SK-N-SH (cell line): ENCODE measurements at regions not wholly inside any gene's neighbourhood (a gene's known extent, or its start where the extent isn't known, plus 50 kb on each side); places are given as distances from the start of the nearest gene placed in this dataset.

ENCODE experiments used
- CTCF ChIA-PET: fragments of 300-600, 350-600 bp; formaldehyde crosslinking; extraction: SDS; loops from one replicate; lab custom pipeline; 2021; lab: Yijun Ruan, JAX
- POLR2A ChIA-PET: fragments of 350-600 bp; sonication (Branson Sonifier 250); formaldehyde crosslinking; extraction: SDS; loops from one replicate; lab custom pipeline; 2020; ENCODE audit warnings: antibody characterized with exemption, inconsistent platforms; lab: Yijun Ruan, JAX
- DNase-seq: peaks from one replicate; pipeline ENCODE4 v3.0.0; 2012
- H2AFZ ChIP-seq: fragments of 200-600 bp; sonication (generic); 2 replicates; pipeline ENCODE4 v1.8.1; 2016; ENCODE audit warnings: antibody characterized with exemption, mild to moderate bottlenecking, low read depth
- H3F3A ChIP-seq: fragments of 200-600 bp; sonication (generic); replicated peaks from 2 replicates; pipeline ENCODE3; 2016; ENCODE audit warnings: antibody characterized with exemption, mild to moderate bottlenecking; ENCODE audit not compliant: insufficient read depth
- H3K27ac ChIP-seq, 2 experiments: fragments of 200-500 bp in 1 of 2; fragments of 200-600 bp in 1 of 2; sonication (Bioruptor generic) in 1 of 2; sonication (generic), shearing (Covaris generic) in 1 of 2; 2 replicates each; pipeline versions ENCODE4 v1.5.1 to v1.6.1; 2014 to 2016; ENCODE audit warnings: low read depth in 2 of 2, inconsistent platforms in 1 of 2, low read length in 1 of 2, mild to moderate bottlenecking in 1 of 2, mixed read lengths in 1 of 2
- H3K27me3 ChIP-seq: fragments of 200-600 bp; sonication (generic), shearing (Covaris generic); 2 replicates; pipeline ENCODE4 v1.6.1; 2016; ENCODE audit warnings: mixed run types; ENCODE audit not compliant: insufficient read depth
- H3K36me3 ChIP-seq, 2 experiments: fragments of 200-500 bp in 1 of 2; fragments of 200-600 bp in 1 of 2; sonication (Bioruptor generic) in 1 of 2; sonication (generic) in 1 of 2; replicated peaks in 1 of 2; 2 replicates each; pipeline versions ENCODE3 to v1.5.1; 2014 to 2016; ENCODE audit warnings: low read length in 1 of 2, mild to moderate bottlenecking in 1 of 2; ENCODE audit not compliant: insufficient read depth in 2 of 2, control insufficient read depth in 1 of 2
- H3K4me1 ChIP-seq, 2 experiments: fragments of 200-500 bp in 1 of 2; fragments of 200-600 bp in 1 of 2; sonication (Bioruptor generic) in 1 of 2; sonication (generic), shearing (Covaris generic) in 1 of 2; 2 replicates each; pipeline versions ENCODE4 v1.5.1 to v1.6.1; 2014 to 2016; ENCODE audit warnings: low read depth in 1 of 2, low read length in 1 of 2, mixed run types in 1 of 2; ENCODE audit not compliant: insufficient read depth in 2 of 2, control insufficient read depth in 1 of 2
- H3K4me2 ChIP-seq: fragments of 200-600 bp; sonication (generic), shearing (Covaris generic); 2 replicates; pipeline ENCODE4 v1.6.1; 2017; ENCODE audit warnings: mixed run types
- H3K4me3 ChIP-seq, 2 experiments: fragments of 200-500 bp in 1 of 2; fragments of 200-600 bp in 1 of 2; sonication (Bioruptor generic) in 1 of 2; sonication (generic), shearing (Covaris generic) in 1 of 2; 2 replicates each; pipeline versions ENCODE4 v1.5.1 to v1.8.1; 2014 to 2016; ENCODE audit warnings: low read depth in 2 of 2, inconsistent platforms in 1 of 2, low read length in 1 of 2, mild to moderate bottlenecking in 1 of 2, mixed read lengths in 1 of 2, moderate library complexity in 1 of 2
- H3K79me2 ChIP-seq: fragments of 200-600 bp; sonication (generic); 2 replicates; pipeline ENCODE4 v1.8.1; 2017; ENCODE audit warnings: mild to moderate bottlenecking; ENCODE audit not compliant: insufficient read depth
- H3K9ac ChIP-seq: fragments of 200-600 bp; sonication (generic); 2 replicates; pipeline ENCODE4 v1.6.1; 2017; ENCODE audit warnings: mixed run types
- H3K9me2 ChIP-seq: fragments of 200-600 bp; sonication (generic); 2 replicates; pipeline ENCODE4 v1.6.1; 2017; ENCODE audit warnings: mixed run types
- H3K9me3 ChIP-seq: fragments of 200-600 bp; sonication (generic); 2 replicates; pipeline ENCODE4 v1.6.1; 2017; ENCODE audit warnings: mixed run types, mild to moderate bottlenecking, moderate library complexity
- H4K20me1 ChIP-seq: fragments of 200-600 bp; sonication (generic); 2 replicates; pipeline ENCODE4 v1.6.1; 2017; ENCODE audit warnings: mild to moderate bottlenecking, mixed run types; ENCODE audit not compliant: insufficient read depth
- CTCF ChIP-seq: fragments of 200-600 bp; sonication (generic); IDR thresholded peaks from 2 replicates; pipeline ENCODE4 v1.6.1; 2017; ENCODE audit warnings: antibody characterized with exemption, mild to moderate bottlenecking, moderate library complexity
- FOXJ3 ChIP-seq: sonication (generic); formaldehyde crosslinking; IDR thresholded peaks from 2 replicates; pipeline ENCODE4 v1.5.1; 2020; ENCODE audit warnings: mild to moderate bottlenecking, missing genetic modification reagents
- FOXM1 ChIP-seq: IDR thresholded peaks from 2 replicates; pipeline ENCODE4 v1.4.0; 2012; ENCODE audit warnings: low read depth, mild to moderate bottlenecking
- GATA2 ChIP-seq: sonication (generic); formaldehyde crosslinking; IDR thresholded peaks from 2 replicates; pipeline ENCODE4 v1.5.0; 2020; ENCODE audit warnings: mild to moderate bottlenecking, missing genetic modification reagents
- IRF3 ChIP-seq: fragments of 150-350 bp; IDR thresholded peaks from 2 replicates; pipeline ENCODE4 v1.6.1; 2016; ENCODE audit warnings: mild to moderate bottlenecking, low read depth, low read length
- JUND ChIP-seq: IDR thresholded peaks from 2 replicates; pipeline ENCODE4 v1.4.0; 2012
- MAX ChIP-seq: IDR thresholded peaks from 2 replicates; pipeline ENCODE4 v1.4.0; 2012; ENCODE audit warnings: low read depth
- MXI1 ChIP-seq: IDR thresholded peaks from 2 replicates; pipeline ENCODE4 v1.6.1; 2012; ENCODE audit warnings: mild to moderate bottlenecking, low read depth, low read length, improper control_type of control experiment
- NFIC ChIP-seq: IDR thresholded peaks from 2 replicates; pipeline ENCODE4 v1.4.0; 2012; ENCODE audit warnings: borderline replicate concordance
- PBX3 ChIP-seq: IDR thresholded peaks from 2 replicates; pipeline ENCODE4; 2012
- POLR2AphosphoS5 ChIP-seq: IDR thresholded peaks from 2 replicates; pipeline ENCODE4 v1.6.1; 2012; ENCODE audit warnings: low read depth, low read length
- RAD21 ChIP-seq: IDR thresholded peaks from 2 replicates; pipeline ENCODE4 v1.6.1; 2012; ENCODE audit warnings: mild to moderate bottlenecking, low read length
- RCOR1 ChIP-seq: fragments of 150-350 bp; IDR thresholded peaks from 2 replicates; pipeline ENCODE4 v1.6.1; 2017; ENCODE audit warnings: antibody characterized with exemption, low read length
- TAF1 ChIP-seq: IDR thresholded peaks from 2 replicates; pipeline ENCODE4 v1.6.1; 2012; ENCODE audit warnings: low read depth, mild to moderate bottlenecking, low read length, moderate library complexity, borderline replicate concordance
- TCF12 ChIP-seq: IDR thresholded peaks from 2 replicates; pipeline ENCODE4 v1.4.0; 2012
- TEAD4 ChIP-seq: IDR thresholded peaks from 2 replicates; pipeline ENCODE4 v1.4.0; 2012; ENCODE audit warnings: mild to moderate bottlenecking, borderline replicate concordance; ENCODE audit not compliant: insufficient read depth
- USF1 ChIP-seq: IDR thresholded peaks from 2 replicates; pipeline ENCODE4 v1.4.0; 2012; ENCODE audit warnings: low read depth, borderline replicate concordance
- USF2 ChIP-seq: fragments of 150-350 bp; IDR thresholded peaks from 2 replicates; pipeline ENCODE4 v1.6.1; 2017; ENCODE audit warnings: antibody characterized with exemption, low read length, low read depth, borderline replicate concordance
- WGBS: methylation state at CpG from one replicate; pipeline ENCODE4 v1.1.6; 2017; ENCODE audit warnings: low lambda C conversion rate; 5-methylcytosine and 5-hydroxymethylcytosine counted together

GRCh38 chr6:131390322-131390721 lies 182.7 kb upstream of the ARG1 start:
- no peaks in the 10 kb centered on the region for H3K79me2 ChIP-seq
- H3K36me3 ChIP-seq = no peaks in the 10 kb centered on the region
- no peaks in the 10 kb centered on the region for H4K20me1 ChIP-seq
- no peak overlapping the region for H2AFZ ChIP-seq
- no peak for DNase-seq
- POLR2A ChIA-PET = no interaction called here
- H3F3A ChIP-seq = no peaks in the 10 kb centered on the region
- H3K9me2 ChIP-seq = no peaks in the 10 kb centered on the region
- 27% methylated on average over 5 of the region's 5 CpGs for WGBS
- H3K4me1 ChIP-seq = peaks cover 0 to 17% of the 10 kb centered on the region in 2 experiments; a peak in 1 of 4 replicates
- no peak overlapping the region for H3K4me2 ChIP-seq
- H3K27ac ChIP-seq = no peak overlapping the region
- no peaks in the 10 kb centered on the region for H3K27me3 ChIP-seq
- H3K4me3 ChIP-seq = no peak overlapping the region
- no peak for TF ChIP-seq JUND
- no peak for TF ChIP-seq FOXJ3
- no peak for TF ChIP-seq POLR2AphosphoS5
- no peak for TF ChIP-seq TAF1
- no peak for TF ChIP-seq MAX
- TF ChIP-seq GATA2 (CRISPR knock-in tag) = no peak
- TF ChIP-seq PBX3 = no peak
- TF ChIP-seq RCOR1 = no peak
- no peak for TF ChIP-seq USF2
- CTCF ChIA-PET = no interaction called here
- H3K9ac ChIP-seq = no peak overlapping the region
- H3K9me3 ChIP-seq = no peaks in the 10 kb centered on the region

- Histone ChIP-seq H2AFZ (no peak overlapping the region), H3K36me3 (no peaks in the 10 kb centered on the region), H3K27me3 (no peaks in the 10 kb centered on the region), H3K4me2 (no peak overlapping the region), H3K9me3 (no peaks in the 10 kb centered on the region), H3F3A (no peaks in the 10 kb centered on the region), H3K9me2 (no peaks in the 10 kb centered on the region), H3K4me1 (peaks cover 0 to 17% of the 10 kb centered on the region in 2 experiments; a peak in 1 of 4 replicates), H3K27ac (no peak overlapping the region), H3K79me2 (no peaks in the 10 kb centered on the region), H3K4me3 (no peak overlapping the region), H4K20me1 (no peaks in the 10 kb centered on the region), H3K9ac (no peak overlapping the region)
- POLR2A ChIA-PET = no interaction called here
- CTCF ChIA-PET = no interaction called here
- WGBS = 12% methylated on average over 1 of the region's 1 CpG
- DNase-seq = no peak
- TF ChIP-seq IRF3 (no peak), TCF12 (no peak), NFIC (no peak), PBX3 (no peak), FOXM1 (no peak), CTCF (no peak), MXI1 (no peak), JUND (no peak), TEAD4 (no peak), MAX (no peak), USF1 (no peak), RAD21 (no peak)
Observed at GRCh38 chr6:131391116-131391515, 181.9 kb upstream of the ARG1 start.
